GM13977 (cell line): ENCODE measurements at regions not wholly inside any gene's neighbourhood (a gene's known extent, or its start where the extent isn't known, plus 50 kb on each side); places are given as distances from the start of the nearest gene placed in this dataset.

Source experiments
- DNase-seq: peaks from one replicate; pipeline ENCODE4 v3.0.0; 2012; ENCODE audit warnings: low spot score
- CTCF ChIP-seq: IDR thresholded peaks from 2 replicates; pipeline ENCODE4 v1.5.1; 2012; ENCODE audit warnings: mild to moderate bottlenecking, control low read depth; ENCODE audit not compliant: insufficient read depth; ENCODE audit errors: extremely low read depth, missing control alignments
- in situ Hi-C: fragments of 300-500 bp; cut with MboI; formaldehyde crosslinking; loops from one replicate; pipeline ENCODE4 v1.12.0; 2022; ENCODE audit warnings: low sequenced_read_pairs, low pct_unique_long_range_greater_than_20kb, mixed read lengths, inconsistent platforms; ENCODE audit not compliant: unreplicated experiment

- TF ChIP-seq CTCF = no peak
- no peak for DNase-seq
- in situ Hi-C loops = no loop called here
These were observed 172.2 kb downstream of the BRMS1L start for GRCh38 chr14:35998303-35998702.

GRCh38 chr14:35993684-35993960 is 167.5 kb downstream of the BRMS1L start:
- DNase-seq = no peak
- in situ Hi-C loops = no loop called here
- no peak for TF ChIP-seq CTCF

- no peak for DNase-seq
- in situ Hi-C loops = no loop called here
- TF ChIP-seq CTCF = no peak
These were observed 166.9 kb downstream of the BRMS1L start for GRCh38 chr14:35992816-35993683.

GRCh38 chr14:35991356-35991755 is 165.2 kb downstream of the BRMS1L start:
- no peak for DNase-seq
- in situ Hi-C loops = no loop called here
- TF ChIP-seq CTCF = no peak

- in situ Hi-C loops = no loop called here
- no peak for DNase-seq
- no peak for TF ChIP-seq CTCF
These were observed 163.6 kb downstream of the BRMS1L start for GRCh38 chr14:35989736-35990135.

DNA sequence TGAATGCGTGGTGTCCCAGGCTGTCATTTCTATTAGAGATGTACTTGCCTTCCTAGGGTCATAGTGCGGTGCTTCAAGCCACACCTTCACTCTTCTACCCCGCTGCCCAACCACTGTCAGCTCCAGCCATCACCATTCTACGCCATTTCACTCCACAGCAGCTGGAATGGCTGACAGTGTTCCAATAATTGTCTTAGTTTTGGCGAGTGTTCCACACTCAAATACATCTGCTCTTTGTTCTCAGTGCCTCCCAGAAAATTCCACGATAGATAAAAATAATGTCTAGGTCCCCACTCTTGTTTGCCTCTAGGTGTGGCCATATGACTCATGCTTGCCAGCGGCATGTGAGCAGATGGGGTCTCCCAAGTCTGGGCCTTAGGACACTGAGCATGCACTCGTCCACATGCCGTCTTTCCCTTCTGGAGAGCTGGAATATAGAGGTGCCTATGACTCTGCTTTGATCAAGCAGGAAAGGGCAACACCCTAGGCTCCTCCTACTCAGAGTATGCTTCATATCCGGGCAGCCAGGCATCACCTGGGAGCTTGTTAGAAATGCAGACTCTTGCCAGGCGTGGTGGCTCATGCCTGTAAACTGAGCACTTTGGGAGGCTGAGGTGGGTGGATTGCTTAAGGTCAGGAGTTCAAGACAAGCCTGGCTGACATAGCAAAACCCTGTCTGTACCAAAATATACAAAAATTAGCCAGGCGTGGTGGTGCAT is 163.0 kb downstream of the BRMS1L start:
- TF ChIP-seq CTCF = no peak
- in situ Hi-C loops = no loop called here
- no peak for DNase-seq
